K562 (cell line): ENCODE measurements at regions not wholly inside any gene's neighbourhood (a gene's known extent, or its start where the extent isn't known, plus 50 kb on each side); places are given as distances from the start of the nearest gene placed in this dataset.

ENCODE experiments used
- ATAC-seq: fragments of 200-7000 bp; cut with Tn5 transposase; 3 replicates; pipeline ENCODE4 v1.9.1; 2020; ENCODE audit warnings: moderate library complexity
- BruUV-seq: library from RNA; stranded (reverse); fragments of 400-500 nt; replicated peaks from 2 replicates; lab custom pipeline; 2021; lab: Mats Ljungman, UMichigan
- CTCF ChIA-PET: fragments of 300-600 bp; formaldehyde crosslinking; extraction: SDS; loops from one replicate; lab custom pipeline; 2021; ENCODE audit warnings: low intra/inter-chr PET ratio; lab: Yijun Ruan, JAX
- POLR2A ChIA-PET: fragments of 300-600, 350-650 bp; sonication (Branson Sonifier 250); formaldehyde crosslinking; extraction: SDS; loops from one replicate; lab custom pipeline; 2021; ENCODE audit warnings: antibody characterized with exemption, inconsistent platforms; lab: Yijun Ruan, JAX
- DNase-seq, 4 experiments: peaks; one replicate each; pipeline versions ENCODE4 v3.0.0 to v3.0.0-alpha.2; 2011 to 2018; ENCODE audit warnings: low spot score in 3 of 4, mixed read lengths in 3 of 4; ENCODE audit errors: extremely low read depth in 1 of 4
- FAIRE-seq: peaks from 2 replicates; lab custom pipeline; 2011; peaks lifted over from hg19 to GRCh38; lab: Jason Lieb, UNC
- H2AFZ ChIP-seq: 2 replicates; pipeline ENCODE4 v1.6.0; 2011; ENCODE audit warnings: low read depth, low read length, control low read depth, inconsistent platforms
- H3K27ac ChIP-seq: fragments of 200-600 bp; 3 replicates; pipeline ENCODE4 v1.8.0; 2011; ENCODE audit warnings: low read depth, mild to moderate bottlenecking, control low read depth, inconsistent platforms, low read length, moderate library complexity, mixed read lengths; ENCODE audit errors: extremely low read depth
- H3K27me3 ChIP-seq, 2 experiments: fragments of 300-600 bp in 1 of 2; 2 replicates in 1 of 2; 3 replicates in 1 of 2; pipeline versions ENCODE4 v1.6.0 to v1.8.0; 2011; ENCODE audit warnings: inconsistent platforms in 2 of 2, low read length in 2 of 2, mild to moderate bottlenecking in 1 of 2, mixed read lengths in 1 of 2, moderate library complexity in 1 of 2; ENCODE audit not compliant: control insufficient read depth in 2 of 2, insufficient read depth in 2 of 2
- H3K36me3 ChIP-seq: fragments of 300-600 bp; 3 replicates; pipeline ENCODE4 v1.8.0; 2011; ENCODE audit warnings: mild to moderate bottlenecking, low read length, inconsistent platforms; ENCODE audit not compliant: control insufficient read depth, insufficient read depth
- H3K4me1 ChIP-seq, 2 experiments: fragments of 200-600 bp in 1 of 2; replicated peaks in 1 of 2; 2 replicates in 1 of 2; 3 replicates in 1 of 2; pipeline versions ENCODE4 v1.5.1 to v1.8.0; 2011; ENCODE audit warnings: inconsistent platforms in 2 of 2, low read length in 2 of 2, mild to moderate bottlenecking in 1 of 2, mixed read lengths in 1 of 2, moderate library complexity in 1 of 2; ENCODE audit not compliant: control insufficient read depth in 2 of 2, insufficient read depth in 2 of 2
- H3K4me2 ChIP-seq: 2 replicates; pipeline ENCODE4 v1.6.1; 2011; ENCODE audit warnings: low read length, control low read depth, inconsistent platforms, mixed read lengths; ENCODE audit not compliant: insufficient read depth
- H3K4me3 ChIP-seq: fragments of 200-600 bp; sonication (generic), shearing (Covaris generic); 2 replicates; pipeline ENCODE4 v1.5.1; 2016; ENCODE audit warnings: control low read depth, inconsistent platforms
- H3K79me2 ChIP-seq: fragments of 200-600 bp; 3 replicates; pipeline ENCODE4 v1.8.0; 2011; ENCODE audit warnings: low read length, inconsistent platforms; ENCODE audit not compliant: control insufficient read depth, insufficient read depth
- H3K9ac ChIP-seq, 2 experiments: 2 replicates each; pipeline versions ENCODE4 v1.6.0 to v1.6.1; 2011; ENCODE audit warnings: low read depth in 2 of 2, low read length in 2 of 2, control low read depth in 1 of 2, inconsistent platforms in 1 of 2, mild to moderate bottlenecking in 1 of 2, mixed read lengths in 1 of 2; ENCODE audit not compliant: insufficient read depth in 1 of 2
- H3K9me1 ChIP-seq: one replicate; pipeline ENCODE4 v1.6.0; 2011; ENCODE audit warnings: inconsistent platforms, mild to moderate bottlenecking, low read length, moderate library complexity; ENCODE audit not compliant: control insufficient read depth, insufficient read depth
- H3K9me3 ChIP-seq: replicated peaks from 2 replicates; pipeline ENCODE4 v1.5.1; 2011; ENCODE audit warnings: low read depth, low read length, inconsistent platforms; ENCODE audit not compliant: control insufficient read depth, insufficient read depth
- H4K20me1 ChIP-seq: replicated peaks from 2 replicates; pipeline ENCODE4 v1.6.1; 2011; ENCODE audit warnings: low read length, inconsistent platforms, mixed read lengths; ENCODE audit not compliant: control insufficient read depth, insufficient read depth
- CXXC5 ChIP-seq: fragments of 250-450 bp; sonication (Bioruptor Pico); IDR thresholded peaks from 2 replicates; pipeline ENCODE4 v1.8.0; 2022; ENCODE audit warnings: inconsistent platforms, mild to moderate bottlenecking, moderate library complexity
- MTA1 ChIP-seq: fragments of 450-650 bp; IDR thresholded peaks from 2 replicates; pipeline ENCODE4 v1.6.1; 2017; ENCODE audit warnings: borderline replicate concordance
- NFXL1 ChIP-seq: fragments of 450-650 bp; formaldehyde crosslinking; IDR thresholded peaks from 2 replicates; pipeline ENCODE4 v1.4.0; 2021; ENCODE audit warnings: mild to moderate bottlenecking
- WGBS: fragments of 100-300 bp; shearing (Covaris generic); methylation state at CpG from one replicate; pipeline ENCODE4 v1.1.6; 2016; ENCODE audit warnings: low coverage, mixed read lengths; ENCODE audit not compliant: insufficient coverage; ENCODE audit errors: missing lambda C conversion rate; 5-methylcytosine and 5-hydroxymethylcytosine counted together
- in situ Hi-C: fragments of 300-500 bp; cut with MboI; formaldehyde crosslinking; loops from 4 replicates; pipeline ENCODE4 v1.15.0; 2018; ENCODE audit warnings: inconsistent platforms, mixed read lengths
- intact Hi-C: fragments of 100-400 bp; cut with micrococcal nuclease; formaldehyde crosslinking; loops from 2 replicates; pipeline ENCODE4 v1.14.2; 2022
- TF ChIP-seq, protein P1 (sequence below): conservative IDR thresholded peaks from 2 replicates; pipeline ENCODE4 v1.6.1; 2011; ENCODE audit warnings: low read depth, mild to moderate bottlenecking, low read length; ENCODE audit not compliant: control insufficient read depth
- TF ChIP-seq, protein P2 (sequence below): sonication (generic); formaldehyde crosslinking; IDR thresholded peaks from 2 replicates; pipeline ENCODE4 v1.5.0; 2020; ENCODE audit warnings: missing genetic modification reagents

DNA sequence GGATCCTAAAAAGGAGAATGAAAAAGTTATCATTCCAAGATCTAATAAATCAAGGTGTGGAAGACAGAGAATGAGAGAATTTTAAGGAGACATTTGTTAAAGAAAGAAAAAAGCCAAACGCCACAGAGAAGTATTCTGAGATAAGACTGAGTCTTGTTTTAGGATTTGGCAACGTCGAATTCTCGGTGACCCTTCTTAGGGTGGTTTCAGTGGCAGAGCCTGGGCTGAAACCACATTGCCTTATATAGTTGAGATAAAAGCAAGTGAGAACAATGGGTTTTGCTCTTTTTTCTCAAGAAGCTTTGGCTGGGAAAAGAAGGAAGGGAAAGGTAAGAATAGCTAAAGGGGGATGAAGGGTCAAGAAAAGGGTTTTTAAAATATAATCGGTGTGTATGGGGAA, 209.4 kb downstream of the VEGFC start:
- no peak for ATAC-seq
- H3K27me3 ChIP-seq = no peaks in the 10 kb centered on the region
- in situ Hi-C loops (no loop called here), intact Hi-C loops (no loop called here)
- no peak for FAIRE-seq
- no peaks in the 10 kb centered on the region for H3K9me3 ChIP-seq
- no peaks in the 10 kb centered on the region for H3K36me3 ChIP-seq
- no peaks in the 10 kb centered on the region for H4K20me1 ChIP-seq
- no peaks in the 10 kb centered on the region for H3K79me2 ChIP-seq
- H3K27ac ChIP-seq = no peak overlapping the region
- no peak overlapping the region for H3K4me2 ChIP-seq
- DNase-seq = no peak
- 2% methylated on average over 4 of the region's 5 CpGs for WGBS
- H3K9ac ChIP-seq = no peak overlapping the region
- no peak overlapping the region for H2AFZ ChIP-seq
- no peaks in the 10 kb centered on the region for H3K9me1 ChIP-seq
- TF ChIP-seq CXXC5 (CRISPR knock-in tag) = no peak
- TF ChIP-seq, protein P1, sequence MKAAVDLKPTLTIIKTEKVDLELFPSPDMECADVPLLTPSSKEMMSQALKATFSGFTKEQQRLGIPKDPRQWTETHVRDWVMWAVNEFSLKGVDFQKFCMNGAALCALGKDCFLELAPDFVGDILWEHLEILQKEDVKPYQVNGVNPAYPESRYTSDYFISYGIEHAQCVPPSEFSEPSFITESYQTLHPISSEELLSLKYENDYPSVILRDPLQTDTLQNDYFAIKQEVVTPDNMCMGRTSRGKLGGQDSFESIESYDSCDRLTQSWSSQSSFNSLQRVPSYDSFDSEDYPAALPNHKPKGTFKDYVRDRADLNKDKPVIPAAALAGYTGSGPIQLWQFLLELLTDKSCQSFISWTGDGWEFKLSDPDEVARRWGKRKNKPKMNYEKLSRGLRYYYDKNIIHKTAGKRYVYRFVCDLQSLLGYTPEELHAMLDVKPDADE = no peak
- TF ChIP-seq MTA1 = no peak
- no peak for TF ChIP-seq NFXL1
- TF ChIP-seq, protein P2, sequence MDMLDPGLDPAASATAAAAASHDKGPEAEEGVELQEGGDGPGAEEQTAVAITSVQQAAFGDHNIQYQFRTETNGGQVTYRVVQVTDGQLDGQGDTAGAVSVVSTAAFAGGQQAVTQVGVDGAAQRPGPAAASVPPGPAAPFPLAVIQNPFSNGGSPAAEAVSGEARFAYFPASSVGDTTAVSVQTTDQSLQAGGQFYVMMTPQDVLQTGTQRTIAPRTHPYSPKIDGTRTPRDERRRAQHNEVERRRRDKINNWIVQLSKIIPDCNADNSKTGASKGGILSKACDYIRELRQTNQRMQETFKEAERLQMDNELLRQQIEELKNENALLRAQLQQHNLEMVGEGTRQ (CRISPR knock-in tag) = no peak
- POLR2A ChIA-PET = no interaction called here
- H3K4me3 ChIP-seq = no peak overlapping the region
- no TSS peak for BruUV-seq
- no peaks in the 10 kb centered on the region for H3K4me1 ChIP-seq
- CTCF ChIA-PET = no interaction called here
